ENCODE measurements at regions not wholly inside any gene's neighbourhood (a gene's known extent, or its start where the extent isn't known, plus 50 kb on each side); places are given as distances from the start of the nearest gene placed in this dataset.

GRCh38 chr3:110989446-110989845 is 82.2 kb upstream of the NECTIN3 start:
- no peak for TF ChIP-seq CTCF (IDR thresholded peaks at IDR 0.05; ENCODE audit: low read depth, low read length, missing input control)
- no peak for TF ChIP-seq TAF1 (conservative IDR thresholded peaks at IDR 0.05)
- TF ChIP-seq ATF3 (IDR thresholded peaks at IDR 0.05): no peak
